Activated B cell treated with CpG ODN at 0.5 μM for 24 hours (primary cell): ENCODE measurements at regions not wholly inside any gene's neighbourhood (a gene's known extent, or its start where the extent isn't known, plus 50 kb on each side); places are given as distances from the start of the nearest gene placed in this dataset.

Experiments used
- ATAC-seq: fragments of 200-7000 bp; cut with Tn5 transposase; one replicate; pipeline ENCODE4 v1.10.0; 2021; ENCODE audit warnings: low read depth, mild to moderate bottlenecking, moderate library complexity
- CTCF ChIA-PET: fragments of 350-600 bp; sonication (Branson Sonifier 250); formaldehyde crosslinking; loops from one replicate; lab custom pipeline; 2021; ENCODE audit warnings: antibody characterized with exemption; lab: Charles Lee
- POLR2A ChIA-PET: fragments of 350-600 bp; sonication (Branson Sonifier 250); formaldehyde crosslinking; loops from one replicate; lab custom pipeline; 2021; ENCODE audit warnings: antibody characterized with exemption; lab: Charles Lee
- DNase-seq: peaks from one replicate; pipeline ENCODE4 v3.0.0; 2022
- H3K27ac Mint-ChIP-seq: one replicate; pipeline ENCODE4 v1.8.0; 2020; ENCODE audit warnings: mixed read lengths
- H3K27me3 Mint-ChIP-seq: one replicate; pipeline ENCODE4 v1.8.0; 2021; ENCODE audit warnings: mixed read lengths
- H3K36me3 Mint-ChIP-seq: one replicate; pipeline ENCODE4 v1.8.0; 2021; ENCODE audit warnings: low read depth, mixed read lengths
- H3K4me1 Mint-ChIP-seq: one replicate; pipeline ENCODE4 v1.8.0; 2021; ENCODE audit warnings: mixed read lengths
- H3K4me3 Mint-ChIP-seq: one replicate; pipeline ENCODE4 v1.8.0; 2020; ENCODE audit warnings: mild to moderate bottlenecking, mixed read lengths
- H3K9me3 Mint-ChIP-seq: one replicate; pipeline ENCODE4 v1.8.0; 2020; ENCODE audit warnings: mixed read lengths
- intact Hi-C: fragments of 100-400 bp; cut with micrococcal nuclease; formaldehyde crosslinking; loops from one replicate; pipeline ENCODE4 v1.15.1; 2024
- TF ChIP-seq, protein P1 (sequence below): fragments of 200-600 bp; IDR thresholded peaks from one replicate; pipeline ENCODE4 v1.8.0; 2022; ENCODE audit warnings: antibody characterized with exemption, mild to moderate bottlenecking

DNA sequence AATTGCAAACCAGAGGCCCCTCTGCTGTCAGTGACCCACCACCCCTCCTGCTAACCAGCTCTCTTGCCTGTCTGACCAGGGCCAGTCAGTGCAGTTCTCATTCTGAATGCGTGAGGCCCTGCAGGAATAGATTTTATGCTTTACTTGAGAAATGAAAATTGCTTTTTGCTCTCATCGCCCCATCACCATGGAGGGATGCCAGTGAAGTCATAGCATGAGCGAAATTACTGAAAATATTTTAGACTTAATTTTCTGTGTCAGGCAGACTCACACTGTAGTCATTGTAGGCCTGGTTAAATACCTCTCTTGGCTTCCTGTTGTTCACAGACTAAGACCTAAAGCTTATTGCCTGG, 490.5 kb upstream of the CDH5 start:
- intact Hi-C loops = no loop called here
- CTCF ChIA-PET = no interaction called here
- H3K27ac Mint-ChIP-seq = no peak overlapping the region
- no peaks in the 10 kb centered on the region for H3K4me1 Mint-ChIP-seq
- POLR2A ChIA-PET = no interaction called here
- no peak for ATAC-seq
- H3K9me3 Mint-ChIP-seq = no peaks in the 10 kb centered on the region
- H3K36me3 Mint-ChIP-seq = no peaks in the 10 kb centered on the region
- DNase-seq = no peak
- no peaks in the 10 kb centered on the region for H3K27me3 Mint-ChIP-seq
- TF ChIP-seq, protein P1, sequence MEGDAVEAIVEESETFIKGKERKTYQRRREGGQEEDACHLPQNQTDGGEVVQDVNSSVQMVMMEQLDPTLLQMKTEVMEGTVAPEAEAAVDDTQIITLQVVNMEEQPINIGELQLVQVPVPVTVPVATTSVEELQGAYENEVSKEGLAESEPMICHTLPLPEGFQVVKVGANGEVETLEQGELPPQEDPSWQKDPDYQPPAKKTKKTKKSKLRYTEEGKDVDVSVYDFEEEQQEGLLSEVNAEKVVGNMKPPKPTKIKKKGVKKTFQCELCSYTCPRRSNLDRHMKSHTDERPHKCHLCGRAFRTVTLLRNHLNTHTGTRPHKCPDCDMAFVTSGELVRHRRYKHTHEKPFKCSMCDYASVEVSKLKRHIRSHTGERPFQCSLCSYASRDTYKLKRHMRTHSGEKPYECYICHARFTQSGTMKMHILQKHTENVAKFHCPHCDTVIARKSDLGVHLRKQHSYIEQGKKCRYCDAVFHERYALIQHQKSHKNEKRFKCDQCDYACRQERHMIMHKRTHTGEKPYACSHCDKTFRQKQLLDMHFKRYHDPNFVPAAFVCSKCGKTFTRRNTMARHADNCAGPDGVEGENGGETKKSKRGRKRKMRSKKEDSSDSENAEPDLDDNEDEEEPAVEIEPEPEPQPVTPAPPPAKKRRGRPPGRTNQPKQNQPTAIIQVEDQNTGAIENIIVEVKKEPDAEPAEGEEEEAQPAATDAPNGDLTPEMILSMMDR = no peak
- no peak overlapping the region for H3K4me3 Mint-ChIP-seq

DNA sequence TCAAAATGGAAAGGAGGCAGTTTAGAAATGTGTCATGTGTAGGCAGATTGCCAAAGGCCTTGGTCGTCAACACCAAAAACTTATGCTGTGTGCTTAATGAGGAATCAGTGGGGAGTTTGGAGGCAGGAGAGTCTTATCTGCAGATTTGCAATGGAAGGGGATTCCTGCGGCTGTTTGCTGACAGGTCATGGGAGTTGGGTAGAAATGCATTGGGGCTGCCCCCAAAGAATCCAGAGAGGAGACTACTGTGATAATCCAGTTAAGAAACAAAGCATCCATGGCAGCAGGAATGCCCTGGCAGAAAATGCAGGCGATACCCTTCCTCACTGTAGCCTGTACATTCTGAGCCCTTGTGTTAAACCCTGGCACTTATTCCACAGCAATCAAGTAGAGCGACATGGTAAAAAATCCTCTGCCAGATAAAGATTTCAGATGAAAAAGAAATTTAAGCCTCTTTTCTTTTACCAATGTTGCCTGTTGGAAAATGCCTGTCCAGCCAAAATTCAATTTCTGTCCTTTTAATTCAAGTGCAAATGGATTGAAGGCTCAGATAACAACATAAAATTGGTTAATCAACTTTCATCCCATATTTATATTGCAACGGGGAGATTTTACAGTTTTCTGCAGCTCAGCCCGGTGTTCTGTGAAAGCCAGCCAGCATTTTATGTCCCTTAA, 491.0 kb upstream of the CDH5 start:
- TF ChIP-seq, protein P1 = no peak
- no peaks in the 10 kb centered on the region for H3K36me3 Mint-ChIP-seq
- DNase-seq (no peak), ATAC-seq (no peak)
- POLR2A ChIA-PET = no interaction called here
- no peak overlapping the region for H3K27ac Mint-ChIP-seq
- CTCF ChIA-PET = no interaction called here
- no peaks in the 10 kb centered on the region for H3K4me1 Mint-ChIP-seq
- no peak overlapping the region for H3K4me3 Mint-ChIP-seq
- H3K9me3 Mint-ChIP-seq = no peaks in the 10 kb centered on the region
- H3K27me3 Mint-ChIP-seq = no peaks in the 10 kb centered on the region
- intact Hi-C loops = no loop called here

- Mint-ChIP-seq H3K27ac (no peak overlapping the region), H3K27me3 (no peaks in the 10 kb centered on the region), H3K4me1 (no peaks in the 10 kb centered on the region), H3K36me3 (no peaks in the 10 kb centered on the region), H3K9me3 (peaks cover 2% of the 10 kb centered on the region), H3K4me3 (no peak overlapping the region)
- ATAC-seq = no peak
- TF ChIP-seq, protein P1 = no peak
- no peak for DNase-seq
- ChIA-PET CTCF (no interaction called here), POLR2A (no interaction called here)
- intact Hi-C loops = no loop called here
Observed at GRCh38 chr16:65869261-65869660, 497.2 kb upstream of the CDH5 start.

DNA sequence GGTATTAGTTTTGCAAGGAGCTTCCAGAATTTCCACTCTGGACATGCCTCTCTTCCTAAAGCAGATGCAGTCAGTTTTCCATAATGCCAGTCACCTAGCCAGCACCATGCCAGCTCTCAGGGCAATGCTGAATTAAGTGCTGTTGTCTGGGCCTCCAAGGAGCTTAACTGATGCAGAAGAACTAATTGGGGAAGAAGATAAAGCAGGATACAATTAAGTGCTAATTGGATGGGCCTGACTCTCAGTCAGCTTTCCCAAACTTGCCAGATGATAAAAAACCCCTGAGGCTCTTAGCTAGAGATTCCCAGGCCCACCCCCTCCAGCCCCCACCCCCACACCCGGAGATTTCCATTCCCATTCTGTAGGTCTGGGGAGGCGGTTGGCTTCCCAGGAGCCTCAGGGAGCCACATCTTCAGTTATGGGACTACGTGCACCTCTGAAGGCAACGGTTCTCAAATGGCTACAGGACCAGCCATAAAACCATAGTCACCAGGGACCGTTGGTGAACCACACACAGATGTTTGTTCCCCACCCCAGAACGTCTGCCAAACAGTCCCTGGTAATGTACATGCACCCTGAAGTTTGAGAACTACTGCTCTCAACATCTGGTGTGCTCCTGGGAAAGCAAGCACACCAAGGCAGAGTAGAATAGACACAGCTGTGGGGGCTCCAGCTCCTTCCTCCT, 499.1 kb upstream of the CDH5 start:
- TF ChIP-seq, protein P1 = no peak
- intact Hi-C loops = no loop called here
- peaks cover 4% of the 10 kb centered on the region for H3K9me3 Mint-ChIP-seq
- no peak overlapping the region for H3K27ac Mint-ChIP-seq
- H3K27me3 Mint-ChIP-seq = no peaks in the 10 kb centered on the region
- ChIA-PET CTCF (no interaction called here), POLR2A (no interaction called here)
- ATAC-seq (no peak), DNase-seq (no peak)
- no peaks in the 10 kb centered on the region for H3K36me3 Mint-ChIP-seq
- no peaks in the 10 kb centered on the region for H3K4me1 Mint-ChIP-seq
- no peak overlapping the region for H3K4me3 Mint-ChIP-seq

- ChIA-PET CTCF (no interaction called here), POLR2A (no interaction called here)
- DNase-seq (no peak), ATAC-seq (no peak)
- intact Hi-C loops = no loop called here
- no peaks in the 10 kb centered on the region for H3K27me3 Mint-ChIP-seq
- no peaks in the 10 kb centered on the region for H3K36me3 Mint-ChIP-seq
- H3K9me3 Mint-ChIP-seq = peaks cover 4% of the 10 kb centered on the region
- no peaks in the 10 kb centered on the region for H3K4me1 Mint-ChIP-seq
- no peak overlapping the region for H3K4me3 Mint-ChIP-seq
- no peak overlapping the region for H3K27ac Mint-ChIP-seq
- TF ChIP-seq, protein P1 = no peak
Observed at GRCh38 chr16:65863236-65863635, 503.3 kb upstream of the CDH5 start.
